COLO829 (cell line): ENCODE measurements at regions not wholly inside any gene's neighbourhood (a gene's known extent, or its start where the extent isn't known, plus 50 kb on each side); places are given as distances from the start of the nearest gene placed in this dataset.
A peak's percentile ranks its signal among the peaks of the same experiment; 100 is the strongest.
"Not testable (repeated sequence)": the region's sequence is repeated elsewhere in the genome, so short reads cannot be mapped to it uniquely, and the experiment has no call there.

Experiments
- DNase-seq: peaks from one replicate; pipeline ENCODE4 v3.0.0; 2012; ENCODE audit warnings: low spot score

DNA sequence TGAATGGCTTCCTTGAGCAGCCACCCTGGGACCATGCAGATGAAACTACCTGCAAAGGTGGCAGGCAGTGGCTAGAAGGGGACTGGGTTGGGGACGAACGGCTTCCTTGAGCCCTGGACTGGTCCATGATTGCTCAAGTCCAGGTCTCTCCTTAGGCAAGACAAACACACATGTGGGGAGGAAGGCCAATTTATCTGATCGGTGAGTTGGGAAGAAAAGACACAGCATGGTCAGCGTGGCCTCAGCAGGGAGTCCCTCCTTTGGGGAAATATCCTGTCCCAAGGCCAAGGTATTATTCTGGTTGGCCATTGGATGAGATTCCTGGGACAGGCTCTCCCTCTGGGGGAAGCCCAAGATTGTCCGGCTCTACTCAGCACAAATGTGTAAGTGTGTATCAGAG is 116.3 kb upstream of the ERG start:
- no peak for DNase-seq

DNA sequence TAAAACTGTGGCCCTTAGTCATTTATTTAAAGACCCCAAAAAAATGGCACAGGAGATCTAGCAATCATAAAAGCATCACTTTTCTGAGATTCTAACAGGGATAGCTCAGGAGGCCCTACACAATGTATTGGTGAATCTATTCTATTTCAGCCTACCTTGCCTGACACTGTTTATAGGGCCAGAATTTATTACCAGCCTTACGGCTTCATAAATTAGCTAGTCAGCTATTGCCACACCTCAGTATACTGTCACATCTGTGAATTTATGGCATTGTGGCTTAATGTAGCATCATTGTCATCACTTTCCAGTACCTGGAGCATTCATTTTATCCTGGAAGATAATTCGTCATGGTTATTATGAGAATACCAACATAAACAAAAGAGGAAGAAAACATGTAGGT is 121.2 kb upstream of the ERG start:
- no peak for DNase-seq

DNA sequence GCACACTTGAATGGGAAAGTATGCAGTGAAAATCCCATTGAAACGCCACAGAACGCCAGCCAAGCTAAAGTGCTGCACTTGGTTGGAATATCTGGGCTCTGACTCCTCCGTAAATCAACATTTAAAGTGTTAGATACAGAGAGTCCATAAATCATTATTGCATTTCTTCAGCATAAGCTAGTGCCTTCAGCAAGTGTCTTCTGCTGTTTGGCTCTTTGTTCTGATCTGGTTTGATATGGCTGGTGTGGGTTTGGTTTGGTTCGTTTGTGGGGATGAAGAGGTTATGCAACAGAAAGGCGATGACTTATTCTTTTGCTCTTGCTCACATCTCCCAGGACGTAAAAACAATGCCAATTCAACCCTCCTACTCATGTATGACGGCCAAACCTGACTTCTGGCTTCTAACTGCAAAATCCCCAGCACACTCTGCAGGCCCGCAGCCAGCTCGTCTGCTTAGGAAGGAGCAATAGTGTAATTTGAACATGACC is 121.8 kb upstream of the ERG start:
- no peak for DNase-seq

DNA sequence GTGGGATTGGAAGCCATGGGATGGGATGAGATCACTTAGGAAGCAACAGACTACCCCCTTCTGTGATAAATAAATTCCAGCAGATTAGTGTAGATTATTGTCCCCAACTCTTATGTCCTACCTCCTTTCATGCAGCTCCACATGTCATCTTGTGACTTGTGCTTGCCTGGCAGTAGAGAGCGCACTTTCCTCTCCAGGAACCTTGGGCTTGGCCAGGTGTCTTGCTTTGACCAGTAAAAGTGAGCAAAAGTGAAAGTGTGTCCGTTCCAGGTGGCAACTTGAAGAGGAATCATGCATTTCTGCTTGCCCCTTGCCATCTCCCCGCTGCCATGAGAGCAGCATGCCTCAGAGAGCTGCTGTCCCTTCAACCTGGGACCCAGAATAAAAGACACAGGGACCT is 122.9 kb upstream of the ERG start:
- DNase-seq: no peak

DNA sequence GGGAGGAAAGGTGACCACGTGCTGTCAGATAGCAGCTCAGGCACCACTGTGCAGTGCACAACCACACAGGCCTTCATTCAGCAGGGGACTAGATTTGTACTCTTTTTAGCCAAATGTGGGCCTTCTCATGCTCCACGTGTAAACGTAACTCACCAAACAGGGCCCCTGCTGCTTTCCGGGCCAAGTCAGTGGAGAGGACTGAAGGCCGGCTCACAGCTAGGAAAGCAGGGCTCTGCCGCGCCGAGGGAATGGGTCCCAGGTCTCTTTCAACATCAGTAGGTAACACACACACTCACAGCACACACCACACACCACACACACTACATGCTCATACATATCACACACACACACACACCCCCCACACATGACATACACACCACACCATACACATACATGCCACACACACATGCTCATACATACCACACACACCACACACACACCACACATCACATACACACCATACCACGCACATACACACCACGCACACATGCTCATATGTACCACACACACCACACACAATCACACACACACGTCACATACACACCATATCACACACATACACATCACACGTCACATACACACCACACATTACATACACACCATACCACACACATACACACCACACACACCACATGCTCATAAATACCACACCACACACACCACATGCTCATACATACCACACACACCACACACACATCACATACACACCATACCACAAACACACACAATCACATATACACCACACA is 124.0 kb upstream of the ERG start:
- no peak for DNase-seq

DNA sequence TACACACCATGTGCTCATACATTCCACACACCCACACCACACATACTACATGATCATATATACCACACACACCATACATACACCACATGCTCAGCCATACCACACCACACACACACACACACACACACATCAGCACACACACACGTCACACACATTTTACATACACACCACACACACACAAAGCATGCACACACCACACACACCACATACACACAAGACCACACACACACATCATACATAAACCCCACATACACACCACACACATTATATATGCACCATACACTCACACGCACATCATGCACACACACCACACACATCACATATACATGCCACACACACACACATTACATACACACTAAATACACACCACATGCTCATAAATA is 124.5 kb upstream of the ERG start:
- no peak for DNase-seq

DNA sequence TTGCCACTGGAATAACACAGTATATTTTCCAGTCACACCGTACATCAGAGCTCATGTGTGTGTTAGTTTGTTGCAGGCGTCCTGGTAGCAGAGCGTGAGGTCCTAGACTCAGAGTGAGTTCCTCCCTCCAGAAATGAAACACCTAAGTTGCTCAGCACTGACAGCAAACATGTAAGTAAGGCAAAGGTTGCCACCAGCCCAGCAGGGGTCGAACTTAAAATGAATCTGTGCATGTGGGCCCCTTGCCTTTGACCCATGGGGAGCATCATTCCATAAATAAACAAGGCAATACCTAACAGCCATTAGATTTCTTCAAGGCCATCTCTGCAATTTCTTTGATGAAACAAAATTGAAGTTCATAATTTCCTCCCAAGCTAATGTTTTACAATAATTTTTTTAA is 125.3 kb upstream of the ERG start:
- DNase-seq: no peak

DNA sequence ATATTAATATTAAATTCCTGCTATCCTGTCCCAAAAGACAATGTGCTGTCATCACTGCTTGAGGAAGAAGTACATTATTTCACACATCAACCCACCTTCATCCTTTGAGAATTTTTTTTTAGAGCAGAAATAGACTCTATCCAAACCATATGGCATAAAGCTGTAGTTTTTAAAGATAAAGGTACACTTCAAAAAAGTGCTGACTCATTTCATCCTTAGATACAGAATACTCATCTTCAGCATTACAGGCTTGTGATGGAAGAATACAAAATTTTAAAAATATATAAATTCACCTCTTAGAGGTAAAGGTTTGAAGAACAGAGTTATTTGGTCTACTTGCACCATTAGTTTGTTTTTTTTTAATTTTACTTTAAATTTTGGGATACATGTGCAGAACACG is 126.7 kb upstream of the ERG start:
- no peak for DNase-seq

DNA sequence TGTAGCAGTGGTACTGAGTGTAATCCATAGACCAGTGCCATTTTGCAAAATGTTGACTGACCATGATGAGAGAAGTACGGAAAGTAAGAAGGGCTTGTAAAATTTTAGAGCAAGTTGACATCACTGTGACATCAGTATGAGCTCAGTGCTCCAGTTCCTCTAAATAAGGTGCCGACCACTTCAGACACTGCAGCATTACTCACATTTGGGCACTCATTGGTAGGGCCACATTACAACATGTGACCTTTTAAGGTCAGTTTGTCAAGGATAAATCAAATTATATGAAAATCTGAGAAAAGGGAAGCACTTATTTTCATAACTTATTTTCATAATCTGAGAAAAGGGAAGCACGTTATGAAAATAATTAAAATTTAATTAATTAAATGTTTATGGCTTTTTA is 128.0 kb upstream of the ERG start:
- no peak for DNase-seq

DNA sequence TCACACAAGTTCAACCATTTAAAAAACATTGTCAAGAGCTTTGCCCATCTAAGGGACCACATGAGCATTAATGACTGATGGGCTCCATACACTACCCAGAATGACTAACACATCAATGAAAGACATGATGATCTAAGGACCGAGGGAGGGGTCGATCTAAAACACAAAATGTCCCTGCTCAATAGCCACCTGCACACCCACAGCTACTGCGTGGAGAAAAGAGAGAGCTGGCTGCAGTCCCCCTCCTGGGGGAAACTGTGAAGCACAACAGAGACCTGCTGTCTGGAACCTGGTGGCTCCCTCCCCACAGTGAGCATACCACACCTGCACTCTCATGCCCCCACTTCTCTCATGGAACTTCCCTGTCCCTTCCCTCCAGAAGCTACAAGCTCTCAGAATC is 130.1 kb upstream of the ERG start:
- DNase-seq: no peak

DNA sequence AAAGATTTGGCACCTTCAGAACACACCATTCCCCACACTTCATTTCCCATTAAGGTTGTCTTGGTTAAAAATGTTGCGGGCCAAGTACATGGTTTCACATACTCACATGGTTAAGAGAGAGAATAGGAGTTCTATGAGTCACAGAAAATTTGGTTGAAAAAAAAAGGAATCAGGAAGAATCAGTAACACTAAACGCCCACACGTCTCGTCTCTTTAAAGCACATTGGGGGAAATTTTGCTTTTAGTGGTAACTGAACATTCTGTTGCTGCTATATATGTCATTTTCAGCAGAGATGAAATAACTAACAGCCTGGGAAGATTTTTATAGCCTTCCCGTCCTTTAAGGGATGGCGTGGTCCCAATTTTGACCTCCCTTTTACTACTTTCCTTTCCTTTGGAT is 132.9 kb upstream of the ERG start:
- peak; percentile 46 for DNase-seq

DNA sequence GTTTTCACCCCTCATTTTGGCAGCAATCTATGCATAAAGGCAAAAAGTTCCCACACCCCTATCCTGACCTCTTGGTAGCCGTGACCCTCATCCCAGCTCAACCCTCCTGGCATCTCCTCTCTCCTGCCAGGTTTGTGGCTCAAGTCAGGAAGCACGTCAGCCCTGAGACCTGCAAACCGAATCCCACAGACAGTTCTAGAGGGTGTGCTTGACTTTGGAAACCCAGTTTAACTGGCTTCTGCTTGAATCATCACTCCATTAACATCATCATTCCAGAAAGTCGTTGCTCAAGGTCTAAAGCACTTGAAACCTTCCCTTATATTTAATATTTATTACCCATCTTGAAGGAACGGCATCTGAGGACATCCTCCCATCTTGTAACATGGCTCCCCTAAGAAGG is 133.4 kb upstream of the ERG start:
- DNase-seq: no peak

DNA sequence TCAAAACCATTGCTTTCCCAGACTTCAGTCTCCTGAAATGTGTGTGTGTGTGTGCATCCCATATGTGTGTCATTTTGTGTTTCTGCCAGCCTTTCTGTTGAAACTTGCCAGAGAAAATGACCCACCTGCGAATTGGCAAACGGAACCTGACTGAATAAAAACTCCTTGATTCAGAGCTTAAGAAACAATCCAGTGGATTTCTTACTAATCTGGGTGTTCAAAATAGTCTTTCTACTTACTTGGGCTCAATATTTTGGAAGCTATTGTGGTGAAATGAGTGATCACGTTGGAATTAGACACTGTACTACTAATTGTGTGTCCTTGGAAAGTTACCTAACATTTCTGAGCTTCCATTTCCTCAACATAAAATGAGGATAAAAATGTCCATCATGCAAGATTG is 138.9 kb upstream of the ERG start:
- DNase-seq: no peak

DNA sequence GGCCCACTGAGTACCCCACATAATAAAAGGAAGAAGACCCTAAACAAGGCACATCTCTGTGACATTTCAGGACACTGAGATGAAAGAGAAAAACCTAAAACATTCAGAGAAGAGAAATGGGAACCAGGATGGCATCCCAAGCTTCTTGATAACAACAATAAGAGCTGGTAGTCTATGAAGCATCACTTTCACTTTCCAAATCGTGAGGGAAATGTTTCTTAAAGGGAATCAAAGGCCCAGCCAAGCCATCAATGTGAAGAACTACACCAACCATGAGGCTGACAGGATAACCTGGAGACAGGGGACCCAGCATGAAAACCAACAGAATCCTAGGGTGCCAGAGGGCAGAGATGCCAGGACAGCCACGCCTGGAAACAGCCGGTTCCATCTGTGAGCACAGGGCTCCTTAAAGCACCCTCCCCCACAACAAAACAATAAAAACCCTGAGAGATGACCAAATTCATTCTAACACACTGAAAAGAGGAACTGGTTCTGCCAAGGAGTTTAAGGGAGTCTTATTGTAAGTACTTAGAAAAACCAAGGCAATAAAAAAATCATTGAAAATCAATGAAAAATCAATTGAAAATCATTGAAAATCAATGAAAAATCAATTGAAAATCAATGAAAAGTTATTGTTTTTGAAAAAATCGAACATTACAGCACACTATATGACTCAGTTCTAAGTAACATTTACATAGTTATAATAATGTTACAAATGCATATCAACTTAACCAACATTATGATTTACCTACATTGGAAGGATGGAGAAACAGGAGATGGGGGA is 141.5 kb upstream of the ERG start:
- DNase-seq: no peak

DNA sequence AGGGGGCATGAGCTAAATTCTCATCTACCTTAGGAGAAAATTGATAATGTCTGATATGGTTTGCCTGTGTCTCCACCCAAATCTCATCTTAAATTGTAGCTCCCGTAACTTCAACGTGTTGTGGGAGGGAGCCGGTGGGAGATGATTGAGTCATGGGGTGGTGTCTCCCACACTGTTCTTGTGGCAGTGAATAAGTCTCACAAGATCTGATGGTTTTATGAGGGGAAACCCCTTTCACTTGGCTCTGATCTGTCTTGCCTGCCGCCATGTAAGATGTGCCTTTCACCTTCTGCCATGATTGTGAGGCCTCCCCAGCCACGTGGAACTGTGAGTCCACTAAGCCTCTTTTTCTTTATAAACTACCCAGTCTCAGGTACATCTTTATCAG is 142.1 kb upstream of the ERG start:
- not testable (repeated sequence) for DNase-seq

DNA sequence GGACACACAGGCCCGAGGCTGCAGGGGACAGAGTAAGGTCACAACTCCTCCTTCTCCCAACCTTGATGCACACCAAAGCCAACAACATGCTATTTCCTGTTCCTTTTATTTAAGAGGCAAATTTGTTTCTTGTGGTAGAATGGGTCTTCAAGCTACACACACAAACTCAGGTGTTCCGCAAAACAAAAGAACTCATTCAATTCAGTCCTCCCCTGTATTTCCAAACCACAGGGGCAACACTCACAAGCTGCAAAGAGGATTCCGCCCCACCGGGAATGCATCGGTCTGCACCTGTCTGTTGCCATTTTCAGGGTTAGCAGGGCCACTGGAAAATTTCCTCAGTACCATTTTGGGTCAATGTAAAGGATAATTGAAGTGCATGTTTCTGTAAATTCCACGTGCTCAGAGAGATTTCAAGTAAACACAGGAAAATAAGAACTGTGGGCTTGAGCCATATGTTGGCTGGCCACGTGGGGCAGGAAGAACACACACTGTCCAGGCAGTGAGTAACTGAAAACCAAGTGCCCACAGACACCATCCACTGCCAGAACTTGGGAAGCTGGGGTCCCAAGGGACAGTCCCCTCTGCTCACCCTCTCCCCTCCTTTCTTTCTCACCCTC is 145.2 kb upstream of the ERG start:
- DNase-seq: no peak

DNA sequence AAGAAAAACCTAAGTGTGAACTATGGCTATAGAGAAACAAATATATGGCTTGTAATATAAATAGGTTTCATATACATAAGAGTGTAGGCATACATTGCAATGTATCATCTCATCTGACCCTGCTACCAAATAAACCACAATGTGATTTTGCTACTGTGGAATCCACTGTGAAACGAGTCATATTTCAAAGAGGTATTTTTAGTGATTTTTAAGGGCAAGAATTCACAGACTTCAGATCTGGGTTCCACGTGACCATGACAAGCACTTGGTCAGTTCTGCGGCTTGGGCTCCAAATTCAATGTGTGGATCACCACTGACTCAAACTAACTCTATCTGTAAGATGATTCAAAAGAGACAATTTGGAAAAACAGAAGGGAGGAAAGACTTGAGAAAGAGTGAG is 147.0 kb upstream of the ERG start:
- DNase-seq: peak; percentile 21

DNA sequence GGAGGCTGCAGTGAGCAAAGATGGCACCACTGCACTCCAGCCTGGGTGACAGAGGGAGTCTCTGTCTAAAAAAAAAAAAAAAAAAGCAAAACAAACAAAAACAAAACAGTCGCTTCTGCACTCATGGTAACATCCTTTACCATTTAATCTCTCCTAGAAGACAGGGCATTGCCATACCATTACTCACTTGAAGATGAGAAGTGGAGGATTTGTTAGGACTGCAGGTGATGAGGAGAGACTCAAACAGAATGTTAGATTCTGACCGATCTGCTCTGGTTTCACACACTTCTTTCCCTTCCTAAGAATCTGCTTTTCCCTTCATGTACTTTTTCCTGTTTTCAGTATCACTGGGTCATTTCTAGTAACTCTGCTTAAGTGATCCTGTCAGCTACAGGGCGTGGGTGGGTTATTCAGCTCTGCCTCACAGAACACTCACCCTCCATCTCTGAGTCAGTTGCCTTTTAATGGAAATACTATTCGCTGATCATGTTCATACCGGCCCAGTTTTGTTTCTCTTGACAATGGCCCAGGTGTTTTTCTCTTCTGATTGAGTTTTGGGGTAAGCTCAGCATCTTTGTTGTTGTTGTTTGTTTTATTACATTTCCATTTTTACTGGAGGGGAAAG is 148.0 kb upstream of the ERG start:
- DNase-seq: peak; percentile 15

DNA sequence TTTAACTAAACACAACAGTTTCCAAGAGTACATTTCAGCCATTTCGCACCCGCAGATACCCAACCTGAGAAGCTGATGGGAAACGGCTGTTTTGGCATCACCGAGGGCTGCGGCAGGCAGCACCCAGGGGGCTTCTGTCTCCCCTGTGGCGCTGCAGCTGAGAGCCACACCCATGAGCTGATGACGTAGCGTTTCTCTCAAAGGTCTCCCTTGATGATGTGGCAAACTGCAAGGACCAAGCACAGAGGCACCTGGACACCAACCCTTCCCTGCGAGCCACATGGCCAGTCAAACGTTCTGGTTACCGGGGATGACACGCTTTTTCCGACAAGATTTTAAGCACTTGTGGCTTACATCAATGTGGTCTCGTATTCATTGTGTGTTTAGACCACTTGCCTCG is 150.8 kb upstream of the ERG start:
- no peak for DNase-seq

DNA sequence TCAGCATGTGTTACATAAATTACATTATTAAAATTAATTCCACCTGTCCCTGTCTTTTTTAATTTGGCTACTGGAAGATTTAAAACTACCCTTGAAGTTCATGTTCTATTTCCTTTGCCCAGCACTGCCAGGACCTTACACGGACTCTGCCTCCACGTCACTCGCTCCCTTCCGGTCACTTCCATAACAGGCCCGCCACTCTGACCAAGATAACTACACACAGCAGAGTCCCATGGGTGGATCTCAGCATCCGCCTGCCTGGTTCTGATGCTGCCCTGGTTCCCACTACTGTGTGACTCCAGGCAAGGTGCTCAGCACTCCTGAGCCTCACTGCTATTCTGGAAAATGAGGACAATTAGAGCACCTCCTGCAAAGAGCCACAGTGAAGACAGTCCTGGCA is 153.3 kb upstream of the ERG start:
- DNase-seq: no peak

DNA sequence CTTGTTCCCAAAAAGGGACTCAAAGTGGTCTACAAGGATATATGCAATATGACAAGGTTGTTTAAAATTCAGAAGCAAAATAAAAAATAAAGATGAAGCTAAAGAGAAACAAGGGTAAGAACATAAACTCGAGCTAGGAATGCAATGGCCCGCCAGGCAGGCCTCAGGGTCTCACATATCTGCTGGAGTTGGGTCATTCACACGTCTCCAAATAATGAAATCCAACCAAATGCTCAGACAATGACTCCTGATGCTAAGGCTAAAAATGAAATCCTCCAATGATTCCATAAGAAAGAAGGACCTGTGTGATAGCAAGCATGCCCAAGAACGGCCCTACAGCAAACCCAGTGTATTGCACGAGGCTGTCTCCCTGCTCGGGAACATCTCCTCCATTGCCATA is 153.3 kb upstream of the ETS2 start:
- DNase-seq: no peak

DNA sequence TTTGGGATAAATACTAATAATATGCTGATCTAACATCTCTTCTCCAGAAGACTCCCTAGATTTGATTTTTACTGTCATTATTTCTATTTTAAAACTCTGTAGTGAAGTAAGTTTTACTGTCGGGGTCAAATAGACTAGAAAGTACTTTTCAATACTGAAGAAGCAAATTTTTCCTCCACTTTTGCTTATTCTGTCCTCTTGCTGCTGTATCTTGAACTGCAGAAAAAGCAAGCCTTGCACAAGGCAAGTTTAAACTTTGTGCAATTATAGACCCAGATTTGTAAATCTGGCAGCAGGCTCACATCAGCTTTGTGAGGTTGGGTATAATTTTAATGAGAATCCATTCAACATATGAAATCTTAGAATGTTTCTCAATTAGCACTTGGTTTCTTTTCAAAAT is 151.1 kb upstream of the ETS2 start:
- DNase-seq: no peak

DNA sequence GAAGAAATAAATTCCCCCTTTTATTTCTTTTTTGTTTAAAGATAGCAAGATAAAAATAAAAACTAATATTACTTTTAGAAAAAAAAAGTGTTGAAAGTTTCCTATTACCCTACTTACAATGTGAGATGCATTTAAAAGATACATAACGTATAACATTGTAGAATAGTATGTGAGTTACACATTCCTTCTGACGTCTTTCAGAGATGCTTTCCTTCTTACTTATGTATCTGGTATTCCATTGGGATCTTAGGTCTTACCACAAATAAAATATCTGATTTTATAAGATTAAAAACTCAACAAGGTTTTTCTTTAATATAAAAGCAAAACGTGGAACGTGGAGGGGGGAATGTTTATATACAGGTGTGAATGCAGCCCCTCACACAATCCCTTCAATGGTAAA is 147.2 kb upstream of the ETS2 start:
- DNase-seq: no peak
